Neutrophil (primary cell): ENCODE measurements at regions not wholly inside any gene's neighbourhood (a gene's known extent, or its start where the extent isn't known, plus 50 kb on each side); places are given as distances from the start of the nearest gene placed in this dataset.

Source experiments
- H3K27ac ChIP-seq: fragments of 200-600 bp; sonication (generic); 2 replicates; pipeline ENCODE4 v1.5.1; 2016; ENCODE audit warnings: mild to moderate bottlenecking, moderate library complexity
- H3K27me3 ChIP-seq: fragments of 200-600 bp; sonication (generic); 2 replicates; pipeline ENCODE4 v1.6.0; 2016; ENCODE audit warnings: mild to moderate bottlenecking
- H3K36me3 ChIP-seq: fragments of 200-600 bp; sonication (generic); 2 replicates; pipeline ENCODE4 v1.5.1; 2017
- H3K4me1 ChIP-seq, 2 experiments: fragments of 200-600 bp in 1 of 2; sonication (generic) in 1 of 2; 1 replicate in 1 of 2; 2 replicates in 1 of 2; pipeline versions ENCODE4 v1.5.1 to v1.6.1; 2013 to 2016; ENCODE audit warnings: low read depth in 1 of 2, low read length in 1 of 2, mild to moderate bottlenecking in 1 of 2, moderate library complexity in 1 of 2; ENCODE audit not compliant: control insufficient read depth in 1 of 2, insufficient read depth in 1 of 2
- H3K4me3 ChIP-seq, 2 experiments: fragments of 200-600 bp in 1 of 2; sonication (generic) in 1 of 2; 1 replicate in 1 of 2; 2 replicates in 1 of 2; pipeline ENCODE4 v1.5.1; 2013 to 2016; ENCODE audit warnings: low read depth in 1 of 2, low read length in 1 of 2, mild to moderate bottlenecking in 1 of 2, moderate library complexity in 1 of 2
- H3K9me3 ChIP-seq: fragments of 200-600 bp; sonication (generic); 2 replicates; pipeline ENCODE4 v1.5.1; 2016
- CTCF ChIP-seq: fragments of 200-600 bp; sonication (generic); IDR thresholded peaks from 2 replicates; pipeline ENCODE4 v1.5.1; 2016; ENCODE audit warnings: antibody characterized with exemption

- no peaks in the 10 kb centered on the region for H3K27me3 ChIP-seq
Measured at GRCh38 chr3:6781092-6781491, 79.8 kb upstream of the GRM7 start.

GRCh38 chr3:6785726-6786125 lies 75.2 kb upstream of the GRM7 start:
- no peaks in the 10 kb centered on the region for H3K9me3 ChIP-seq
- H3K4me1 ChIP-seq = no peaks in the 10 kb centered on the region
- no peaks in the 10 kb centered on the region for H3K36me3 ChIP-seq
- H3K27me3 ChIP-seq = no peaks in the 10 kb centered on the region
- no peak overlapping the region for H3K27ac ChIP-seq
- TF ChIP-seq CTCF = no peak
- no peak overlapping the region for H3K4me3 ChIP-seq

More at GRCh38 chr3:6781092-6781491, 79.8 kb upstream of the GRM7 start:
- H3K9me3 ChIP-seq = no peaks in the 10 kb centered on the region
- TF ChIP-seq CTCF = no peak
- no peak overlapping the region for H3K4me3 ChIP-seq
- H3K4me1 ChIP-seq = no peaks in the 10 kb centered on the region
- no peaks in the 10 kb centered on the region for H3K36me3 ChIP-seq
- H3K27ac ChIP-seq = no peak overlapping the region

- H3K9me3 ChIP-seq = no peaks in the 10 kb centered on the region
- TF ChIP-seq CTCF = no peak
- no peaks in the 10 kb centered on the region for H3K27me3 ChIP-seq
- H3K27ac ChIP-seq = no peak overlapping the region
- H3K36me3 ChIP-seq = no peaks in the 10 kb centered on the region
- no peak overlapping the region for H3K4me3 ChIP-seq
- no peaks in the 10 kb centered on the region for H3K4me1 ChIP-seq
Measured at GRCh38 chr3:6791161-6791560, 69.8 kb upstream of the GRM7 start.

GRCh38 chr3:6799264-6799915 lies 61.5 kb upstream of the GRM7 start:
- no peak overlapping the region for H3K4me3 ChIP-seq
- TF ChIP-seq CTCF = peak; percentile 15
- H3K36me3 ChIP-seq = no peaks in the 10 kb centered on the region
- H3K9me3 ChIP-seq = no peaks in the 10 kb centered on the region
- H3K27ac ChIP-seq = no peak overlapping the region
- no peaks in the 10 kb centered on the region for H3K4me1 ChIP-seq
- H3K27me3 ChIP-seq = no peaks in the 10 kb centered on the region

GRCh38 chr3:6803619-6804018 lies 57.3 kb upstream of the GRM7 start:
- Histone ChIP-seq H3K4me3 (no peak overlapping the region), H3K27me3 (no peaks in the 10 kb centered on the region), H3K4me1 (no peaks in the 10 kb centered on the region), H3K9me3 (no peaks in the 10 kb centered on the region), H3K27ac (no peak overlapping the region), H3K36me3 (no peaks in the 10 kb centered on the region)
- TF ChIP-seq CTCF = no peak
